ENCODE measurements at regions not wholly inside any gene's neighbourhood (a gene's known extent, or its start where the extent isn't known, plus 50 kb on each side); places are given as distances from the start of the nearest gene placed in this dataset.

GRCh38 chr16:51268237-51268636, 117.2 kb upstream of the SALL1 start:
- H3K14ac ChIP-seq (ENCODE audit: low read length), result no peak overlapping the region
- H3K23ac ChIP-seq (ENCODE audit: low read depth, low read length, poor library complexity), result no peak overlapping the region
- no peak overlapping the region for H2BK120ac ChIP-seq (ENCODE audit: low read depth, low read length)
- H3K4me1 ChIP-seq (ENCODE audit: control insufficient read depth in 2 of 2, insufficient read depth in 1 of 2, low read depth in 1 of 2, low read length in 2 of 2), result peaks cover 0 to 10% of the 10 kb centered on the region in 2 donors
- peak overlapping the region; percentile 11 for H3K18ac ChIP-seq (ENCODE audit: low read length)
- no peak overlapping the region for H2BK5ac ChIP-seq (ENCODE audit: low read length)
- no peak overlapping the region for H4K91ac ChIP-seq (ENCODE audit: low read depth, low read length, poor library complexity)
- no peak overlapping the region for H4K8ac ChIP-seq (ENCODE audit: low read depth, low read length)
- peaks cover 3 to 22% of the 10 kb centered on the region in 2 donors for H3K9me3 ChIP-seq (replicated peaks in 1 of 2; ENCODE audit: control insufficient read depth in 2 of 2, insufficient read depth in 1 of 2, low read depth in 1 of 2, low read length in 2 of 2)
- no peak overlapping the region for H3K27ac ChIP-seq (replicated peaks; ENCODE audit: low read length)
- no peak overlapping the region for H2BK15ac ChIP-seq (ENCODE audit: low read length)
- no peaks in the 10 kb centered on the region for H3K27me3 ChIP-seq (ENCODE audit: control insufficient read depth in 3 of 3, insufficient read depth in 3 of 3, low read depth in 1 of 3, low read length in 3 of 3)
- no peak for DNase-seq (ENCODE audit: low spot score)
- H3K4ac ChIP-seq (ENCODE audit: low read length), result no peak overlapping the region
- H3K4me3 ChIP-seq (ENCODE audit: low read length in 2 of 2), result no peak overlapping the region
- H3K79me1 ChIP-seq (ENCODE audit: low read depth, low read length), result no peaks in the 10 kb centered on the region
- H2BK12ac ChIP-seq (ENCODE audit: low read length), result no peak overlapping the region
- no peak overlapping the region for H3K9ac ChIP-seq (ENCODE audit: low read depth, low read length, poor library complexity)
- no peak overlapping the region for H3K4me2 ChIP-seq (ENCODE audit: insufficient read depth, low read length, poor library complexity, severe bottlenecking)
- peak overlapping the region; percentile 71 for H2AFZ ChIP-seq (ENCODE audit: low read length)
- no CpG with 5 or more reads among the region's 4 CpGs for WGBS, 2 donors (ENCODE audit: extremely low coverage in 2 of 2, insufficient read length in 2 of 2, insufficient replicate concordance in 1 of 2)
- H2AK5ac ChIP-seq (ENCODE audit: low read depth, low read length), result no peak overlapping the region
- H3K36me3 ChIP-seq (replicated peaks in 1 of 2; ENCODE audit: control insufficient read depth in 2 of 2, insufficient read depth in 2 of 2, low read length in 2 of 2), result no peaks in the 10 kb centered on the region

GRCh38 chr16:51267681-51268080, 116.6 kb upstream of the SALL1 start:
- Histone ChIP-seq H3K14ac (ENCODE audit: low read length) (no peak overlapping the region), H3K9me3 (replicated peaks in 1 of 2; ENCODE audit: control insufficient read depth in 2 of 2, insufficient read depth in 1 of 2, low read depth in 1 of 2, low read length in 2 of 2) (peaks cover 3 to 22% of the 10 kb centered on the region in 2 donors), H2BK5ac (ENCODE audit: low read length) (no peak overlapping the region), H2AFZ (ENCODE audit: low read length) (no peak overlapping the region), H3K9ac (ENCODE audit: low read depth, low read length, poor library complexity) (no peak overlapping the region), H3K79me1 (ENCODE audit: low read depth, low read length) (no peaks in the 10 kb centered on the region), H2AK5ac (ENCODE audit: low read depth, low read length) (no peak overlapping the region), H3K27me3 (ENCODE audit: control insufficient read depth in 3 of 3, insufficient read depth in 3 of 3, low read depth in 1 of 3, low read length in 3 of 3) (no peaks in the 10 kb centered on the region), H2BK15ac (ENCODE audit: low read length) (no peak overlapping the region), H3K4ac (ENCODE audit: low read length) (no peak overlapping the region), H3K23ac (ENCODE audit: low read depth, low read length, poor library complexity) (no peak overlapping the region), H3K4me2 (ENCODE audit: insufficient read depth, low read length, poor library complexity, severe bottlenecking) (no peak overlapping the region), H4K8ac (ENCODE audit: low read depth, low read length) (no peak overlapping the region), H3K18ac (ENCODE audit: low read length) (no peak overlapping the region), H2BK12ac (ENCODE audit: low read length) (no peak overlapping the region), H2BK120ac (ENCODE audit: low read depth, low read length) (no peak overlapping the region), H3K4me3 (ENCODE audit: low read length in 2 of 2) (no peak overlapping the region), H3K36me3 (replicated peaks in 1 of 2; ENCODE audit: control insufficient read depth in 2 of 2, insufficient read depth in 2 of 2, low read length in 2 of 2) (no peaks in the 10 kb centered on the region), H3K27ac (replicated peaks; ENCODE audit: low read length) (no peak overlapping the region), H3K4me1 (ENCODE audit: control insufficient read depth in 2 of 2, insufficient read depth in 1 of 2, low read depth in 1 of 2, low read length in 2 of 2) (peaks cover 0 to 10% of the 10 kb centered on the region in 2 donors), H4K91ac (ENCODE audit: low read depth, low read length, poor library complexity) (no peak overlapping the region)
- no peak for DNase-seq (ENCODE audit: low spot score)
- no CpG with 5 or more reads among the region's 3 CpGs for WGBS, 2 donors (ENCODE audit: extremely low coverage in 2 of 2, insufficient read length in 2 of 2, insufficient replicate concordance in 1 of 2)

- Histone ChIP-seq H3K79me1 (ENCODE audit: low read depth, low read length) (no peaks in the 10 kb centered on the region), H3K4me1 (ENCODE audit: control insufficient read depth in 2 of 2, insufficient read depth in 1 of 2, low read depth in 1 of 2, low read length in 2 of 2) (no peaks in the 10 kb centered on the region)
Measured at GRCh38 chr16:51262428-51262827, 111.4 kb upstream of the SALL1 start.

DNA sequence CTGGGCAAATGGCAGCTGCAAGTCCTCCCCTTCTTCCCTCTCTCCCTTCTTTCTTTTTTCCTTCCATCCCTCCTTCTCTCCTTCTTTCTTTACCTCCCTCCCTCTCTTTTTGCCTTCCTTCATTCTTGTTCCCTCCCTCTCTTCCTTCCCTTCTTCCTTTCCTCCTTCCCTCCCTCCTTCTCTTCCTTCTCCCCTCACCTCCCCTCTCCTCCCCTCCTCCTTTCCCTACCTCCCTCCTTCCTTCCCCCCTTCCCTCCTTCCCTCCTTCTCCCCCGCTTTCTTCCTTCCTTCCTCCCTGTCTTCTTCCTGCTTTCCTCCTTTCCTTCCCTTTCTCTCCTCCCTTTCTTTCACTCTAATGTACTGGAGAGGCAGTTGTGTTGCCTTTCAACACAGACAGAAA, 110.8 kb upstream of the SALL1 start:
- Histone ChIP-seq H2BK12ac (ENCODE audit: low read length) (no peak overlapping the region), H3K4me2 (ENCODE audit: insufficient read depth, low read length, poor library complexity, severe bottlenecking) (no peak overlapping the region), H3K4ac (ENCODE audit: low read length) (no peak overlapping the region), H2BK5ac (ENCODE audit: low read length) (no peak overlapping the region), H3K4me1 (ENCODE audit: control insufficient read depth in 2 of 2, insufficient read depth in 1 of 2, low read depth in 1 of 2, low read length in 2 of 2) (no peaks in the 10 kb centered on the region), H2AK5ac (ENCODE audit: low read depth, low read length) (no peak overlapping the region), H3K9ac (ENCODE audit: low read depth, low read length, poor library complexity) (no peak overlapping the region), H3K4me3 (ENCODE audit: low read length in 2 of 2) (no peak overlapping the region), H4K91ac (ENCODE audit: low read depth, low read length, poor library complexity) (no peak overlapping the region), H3K36me3 (replicated peaks in 1 of 2; ENCODE audit: control insufficient read depth in 2 of 2, insufficient read depth in 2 of 2, low read length in 2 of 2) (no peaks in the 10 kb centered on the region), H3K18ac (ENCODE audit: low read length) (no peak overlapping the region), H3K23ac (ENCODE audit: low read depth, low read length, poor library complexity) (no peak overlapping the region), H2BK15ac (ENCODE audit: low read length) (no peak overlapping the region), H4K8ac (ENCODE audit: low read depth, low read length) (no peak overlapping the region), H3K27me3 (ENCODE audit: control insufficient read depth in 3 of 3, insufficient read depth in 3 of 3, low read depth in 1 of 3, low read length in 3 of 3) (peaks cover 0 to 5% (median 0%) of the 10 kb centered on the region in 3 experiments), H2AFZ (ENCODE audit: low read length) (no peak overlapping the region), H3K14ac (ENCODE audit: low read length) (no peak overlapping the region), H2BK120ac (ENCODE audit: low read depth, low read length) (no peak overlapping the region), H3K27ac (replicated peaks; ENCODE audit: low read length) (no peak overlapping the region), H3K9me3 (replicated peaks in 1 of 2; ENCODE audit: control insufficient read depth in 2 of 2, insufficient read depth in 1 of 2, low read depth in 1 of 2, low read length in 2 of 2) (peaks cover 0 to 13% of the 10 kb centered on the region in 2 donors), H3K79me1 (ENCODE audit: low read depth, low read length) (no peaks in the 10 kb centered on the region)
- no peak for DNase-seq (ENCODE audit: low spot score)
- WGBS, 2 donors (ENCODE audit: extremely low coverage in 2 of 2, insufficient read length in 2 of 2, insufficient replicate concordance in 1 of 2), result no CpG with 5 or more reads among the region's 1 CpG

More at GRCh38 chr16:51262428-51262827, 111.4 kb upstream of the SALL1 start:
- WGBS, 2 donors (ENCODE audit: extremely low coverage in 2 of 2, insufficient read length in 2 of 2, insufficient replicate concordance in 1 of 2), result no CpG with 5 or more reads among the region's 1 CpG
- H3K23ac ChIP-seq (ENCODE audit: low read depth, low read length, poor library complexity), result no peak overlapping the region
- H3K27me3 ChIP-seq (ENCODE audit: control insufficient read depth in 3 of 3, insufficient read depth in 3 of 3, low read depth in 1 of 3, low read length in 3 of 3), result peaks cover 0 to 5% (median 0%) of the 10 kb centered on the region in 3 experiments
- peaks cover 0 to 13% of the 10 kb centered on the region in 2 donors for H3K9me3 ChIP-seq (replicated peaks in 1 of 2; ENCODE audit: control insufficient read depth in 2 of 2, insufficient read depth in 1 of 2, low read depth in 1 of 2, low read length in 2 of 2)
- no peak overlapping the region for H3K4me3 ChIP-seq (ENCODE audit: low read length in 2 of 2)
- no peak for DNase-seq (ENCODE audit: low spot score)
- no peak overlapping the region for H3K14ac ChIP-seq (ENCODE audit: low read length)
- no peak overlapping the region for H3K4ac ChIP-seq (ENCODE audit: low read length)
- no peak overlapping the region for H3K9ac ChIP-seq (ENCODE audit: low read depth, low read length, poor library complexity)
- no peaks in the 10 kb centered on the region for H3K36me3 ChIP-seq (replicated peaks in 1 of 2; ENCODE audit: control insufficient read depth in 2 of 2, insufficient read depth in 2 of 2, low read length in 2 of 2)
- H3K4me2 ChIP-seq (ENCODE audit: insufficient read depth, low read length, poor library complexity, severe bottlenecking), result no peak overlapping the region
- H3K18ac ChIP-seq (ENCODE audit: low read length), result no peak overlapping the region
- no peak overlapping the region for H3K27ac ChIP-seq (replicated peaks; ENCODE audit: low read length)
- no peak overlapping the region for H2BK5ac ChIP-seq (ENCODE audit: low read length)
- no peak overlapping the region for H2BK15ac ChIP-seq (ENCODE audit: low read length)
- no peak overlapping the region for H2BK12ac ChIP-seq (ENCODE audit: low read length)
- H2BK120ac ChIP-seq (ENCODE audit: low read depth, low read length), result no peak overlapping the region
- no peak overlapping the region for H4K8ac ChIP-seq (ENCODE audit: low read depth, low read length)
- no peak overlapping the region for H2AFZ ChIP-seq (ENCODE audit: low read length)
- no peak overlapping the region for H2AK5ac ChIP-seq (ENCODE audit: low read depth, low read length)
- H4K91ac ChIP-seq (ENCODE audit: low read depth, low read length, poor library complexity), result no peak overlapping the region

All from neuronal stem cell (in vitro differentiated cells).